ENCODE measurements at regions not wholly inside any gene's neighbourhood (a gene's known extent, or its start where the extent isn't known, plus 50 kb on each side); places are given as distances from the start of the nearest gene placed in this dataset.

DNA sequence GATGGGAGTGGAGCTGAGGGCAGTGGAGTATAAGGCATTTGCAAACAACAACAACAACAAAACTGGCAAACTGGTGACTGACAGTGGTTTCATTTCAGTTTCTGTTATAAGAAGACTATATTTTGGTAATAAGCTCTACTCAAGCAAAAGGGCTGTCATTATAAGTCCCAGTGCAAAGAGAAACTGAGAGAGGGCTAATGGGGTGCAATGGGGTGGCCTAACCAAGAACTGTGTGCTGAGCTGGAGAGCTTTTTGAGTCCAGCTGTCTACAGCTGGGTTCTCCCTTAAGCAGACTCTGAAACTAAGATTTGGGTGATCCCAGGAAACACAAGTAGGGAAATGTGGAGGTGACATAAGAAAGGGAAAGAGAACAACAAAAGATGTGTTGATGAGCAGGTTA, 439.3 kb downstream of the ADRA2A start:
- TF ChIP-seq, protein P1, sequence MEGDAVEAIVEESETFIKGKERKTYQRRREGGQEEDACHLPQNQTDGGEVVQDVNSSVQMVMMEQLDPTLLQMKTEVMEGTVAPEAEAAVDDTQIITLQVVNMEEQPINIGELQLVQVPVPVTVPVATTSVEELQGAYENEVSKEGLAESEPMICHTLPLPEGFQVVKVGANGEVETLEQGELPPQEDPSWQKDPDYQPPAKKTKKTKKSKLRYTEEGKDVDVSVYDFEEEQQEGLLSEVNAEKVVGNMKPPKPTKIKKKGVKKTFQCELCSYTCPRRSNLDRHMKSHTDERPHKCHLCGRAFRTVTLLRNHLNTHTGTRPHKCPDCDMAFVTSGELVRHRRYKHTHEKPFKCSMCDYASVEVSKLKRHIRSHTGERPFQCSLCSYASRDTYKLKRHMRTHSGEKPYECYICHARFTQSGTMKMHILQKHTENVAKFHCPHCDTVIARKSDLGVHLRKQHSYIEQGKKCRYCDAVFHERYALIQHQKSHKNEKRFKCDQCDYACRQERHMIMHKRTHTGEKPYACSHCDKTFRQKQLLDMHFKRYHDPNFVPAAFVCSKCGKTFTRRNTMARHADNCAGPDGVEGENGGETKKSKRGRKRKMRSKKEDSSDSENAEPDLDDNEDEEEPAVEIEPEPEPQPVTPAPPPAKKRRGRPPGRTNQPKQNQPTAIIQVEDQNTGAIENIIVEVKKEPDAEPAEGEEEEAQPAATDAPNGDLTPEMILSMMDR (IDR thresholded peaks at IDR 0.05 in 8 of 11, conservative IDR thresholded peaks at IDR 0.05 in 3 of 11) = no peak
- TF ChIP-seq POLR2A (IDR thresholded peaks at IDR 0.05) = no peak
- TF ChIP-seq POLR2AphosphoS5 (IDR thresholded peaks at IDR 0.05) = no peak

Data from spleen (tissue), 7 donors.